HG02885 (cell line): ENCODE measurements at regions not wholly inside any gene's neighbourhood (a gene's known extent, or its start where the extent isn't known, plus 50 kb on each side); places are given as distances from the start of the nearest gene placed in this dataset.

ENCODE experiments used
- ATAC-seq: cut with Tn5 transposase; IDR thresholded peaks from one replicate; pipeline ENCODE4 v1.9.1; 2021; ENCODE audit warnings: mild to moderate bottlenecking; ENCODE audit not compliant: unreplicated experiment, poor library complexity

- no peak for ATAC-seq
Observed at GRCh38 chr9:89916001-89916597, 311.3 kb downstream of the GADD45G start.

DNA sequence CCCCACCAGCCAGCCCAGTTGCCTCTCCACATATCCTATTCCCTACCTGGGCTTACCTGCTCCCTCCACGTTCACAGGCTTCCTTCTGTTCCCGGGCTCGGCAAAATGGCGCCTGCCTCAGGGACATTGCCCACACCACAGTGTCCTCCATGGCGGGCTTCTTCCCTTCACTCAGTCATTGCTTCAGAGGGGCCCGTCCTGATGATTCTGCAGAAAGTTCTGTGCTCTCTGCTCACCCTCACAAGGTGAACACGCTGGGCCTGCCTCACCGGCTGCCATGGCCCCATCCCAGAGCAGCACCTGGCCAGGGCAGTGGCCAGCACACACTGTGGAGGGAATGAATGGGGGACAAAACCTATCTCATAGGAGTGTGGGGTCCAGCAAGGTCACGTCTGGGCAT lies 313.0 kb downstream of the GADD45G start:
- ATAC-seq, result no peak

DNA sequence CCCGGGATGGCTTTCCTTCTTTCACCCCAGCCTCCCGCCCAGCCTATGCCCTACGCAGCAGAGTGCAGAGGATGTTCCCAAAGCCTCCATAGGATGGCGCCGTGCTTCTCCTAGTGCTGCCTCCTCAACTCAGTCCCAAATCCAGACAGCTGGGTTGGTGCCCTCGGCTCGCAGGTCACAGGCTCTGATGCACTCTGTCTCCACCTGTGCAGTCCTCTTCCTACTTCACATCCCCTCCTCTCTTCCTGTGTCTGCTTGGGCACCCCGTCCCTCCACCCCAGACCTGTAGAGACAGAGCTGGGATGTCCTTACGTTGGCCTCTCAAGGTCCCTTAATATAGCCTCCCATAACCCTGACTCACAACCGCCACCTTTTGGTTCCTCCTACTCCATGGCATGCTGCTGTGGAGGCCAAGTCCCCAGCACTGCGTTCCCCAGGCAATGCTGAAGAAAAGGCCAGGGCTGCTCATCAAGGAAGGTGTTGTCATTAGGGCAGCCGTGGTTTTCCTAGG lies 314.4 kb downstream of the GADD45G start:
- ATAC-seq, result no peak

DNA sequence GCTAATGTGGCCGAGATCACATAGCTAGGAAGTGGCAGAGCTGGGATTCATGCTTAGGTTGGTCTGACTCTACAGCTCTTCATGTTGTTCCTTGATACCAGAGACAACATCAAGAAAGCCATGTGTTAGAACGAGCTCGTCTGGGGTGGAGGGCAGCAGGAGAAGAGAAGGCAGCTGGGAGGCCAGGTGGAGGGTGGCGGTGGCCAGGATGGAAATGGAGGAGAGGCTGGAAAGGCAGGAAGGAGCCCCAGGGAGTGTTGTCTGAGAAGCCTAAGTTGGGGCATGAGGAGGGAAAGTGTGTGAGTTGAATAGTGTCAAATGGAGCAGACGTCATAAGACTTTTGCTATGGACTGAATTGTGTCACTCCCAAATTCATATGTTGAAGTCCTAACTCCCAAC lies 315.3 kb downstream of the GADD45G start:
- no peak for ATAC-seq

- ATAC-seq, result no peak
Observed at GRCh38 chr9:89920951-89921350, 316.1 kb downstream of the GADD45G start.

- no peak for ATAC-seq
Observed at GRCh38 chr9:89922099-89922498, 317.3 kb downstream of the GADD45G start.

DNA sequence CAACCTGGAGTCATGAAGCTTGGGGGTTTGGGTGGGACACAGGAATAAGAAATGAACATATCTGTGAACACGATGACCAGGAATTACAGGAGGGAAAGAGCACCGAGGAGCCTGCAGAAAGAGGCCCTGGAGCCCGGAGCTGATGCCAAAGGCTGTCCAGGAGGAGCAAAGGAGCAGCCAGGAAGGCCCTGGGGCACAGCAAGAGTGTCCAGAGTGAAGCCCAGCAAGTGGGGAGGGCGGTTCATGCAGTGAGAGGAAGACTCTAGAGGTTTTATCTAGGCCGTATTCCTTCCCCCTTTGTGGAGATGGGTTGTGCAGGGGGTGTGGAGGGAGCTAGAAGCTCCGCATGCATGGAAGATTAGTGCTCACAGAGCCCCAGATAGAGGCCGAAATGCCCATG lies 318.4 kb downstream of the GADD45G start:
- no peak for ATAC-seq

DNA sequence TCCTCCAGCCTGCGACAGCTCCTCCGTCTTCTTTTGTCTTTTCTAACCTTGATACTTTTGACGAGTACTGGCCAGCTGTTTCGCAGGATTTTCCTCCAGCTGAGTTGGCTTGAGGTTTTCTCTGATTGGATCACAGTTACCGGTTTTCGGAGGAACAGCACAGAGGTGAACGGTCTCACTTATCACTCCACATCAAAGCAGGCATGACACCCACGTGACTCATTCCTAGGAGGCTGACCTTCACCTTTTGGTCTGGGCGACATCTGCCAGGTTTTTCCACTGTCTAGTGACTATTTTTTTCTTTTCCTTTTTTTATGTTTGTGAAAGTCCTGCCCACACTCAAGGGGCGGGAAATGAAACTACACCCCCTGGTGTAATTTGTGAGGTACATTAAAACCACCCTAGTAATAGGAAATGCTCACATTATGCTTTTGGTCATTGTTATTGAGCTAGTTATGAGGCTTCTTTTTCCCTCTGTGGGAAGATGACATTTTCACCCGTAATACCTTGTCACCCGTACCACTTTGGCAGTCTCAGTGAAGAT lies 319.2 kb downstream of the GADD45G start:
- no peak for ATAC-seq

DNA sequence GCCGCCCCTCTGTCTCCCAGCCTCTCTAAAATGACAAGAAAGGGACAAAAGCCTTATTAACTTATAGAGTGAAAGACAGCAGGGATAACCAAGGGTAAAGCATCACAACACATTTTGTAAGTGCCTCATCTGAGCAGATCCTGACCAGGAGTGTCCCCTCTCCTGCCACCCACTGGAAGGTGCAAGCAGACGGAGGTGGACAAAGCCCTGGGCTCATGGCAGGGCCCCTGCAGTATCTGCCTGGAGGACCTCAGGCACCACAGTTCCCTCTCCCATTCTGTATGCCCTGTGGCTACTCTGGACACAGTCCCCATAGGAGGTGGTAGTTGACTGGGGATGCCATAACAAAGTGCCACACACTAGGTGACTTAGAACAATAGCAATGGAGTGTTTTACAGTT lies 319.8 kb downstream of the GADD45G start:
- ATAC-seq, result no peak

DNA sequence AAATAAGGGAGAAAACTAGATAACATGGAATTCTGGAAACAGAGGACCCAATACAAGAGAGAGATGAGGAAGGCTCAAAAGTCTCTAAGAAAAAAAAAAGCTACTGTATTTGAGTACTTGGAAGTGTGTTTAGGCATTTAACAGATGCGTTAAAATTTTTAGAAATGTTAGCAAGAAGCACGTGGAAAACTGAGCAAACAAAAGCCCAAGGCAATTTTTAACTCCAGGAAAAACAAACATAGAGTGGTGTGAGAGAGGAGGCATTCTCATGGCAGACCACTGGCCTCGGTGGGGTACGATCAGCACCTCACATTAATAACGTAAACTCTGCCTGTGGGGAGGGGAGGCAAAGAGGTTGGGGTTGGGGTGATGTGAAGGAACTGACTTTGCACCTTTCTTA lies 321.4 kb downstream of the GADD45G start:
- ATAC-seq, result no peak

DNA sequence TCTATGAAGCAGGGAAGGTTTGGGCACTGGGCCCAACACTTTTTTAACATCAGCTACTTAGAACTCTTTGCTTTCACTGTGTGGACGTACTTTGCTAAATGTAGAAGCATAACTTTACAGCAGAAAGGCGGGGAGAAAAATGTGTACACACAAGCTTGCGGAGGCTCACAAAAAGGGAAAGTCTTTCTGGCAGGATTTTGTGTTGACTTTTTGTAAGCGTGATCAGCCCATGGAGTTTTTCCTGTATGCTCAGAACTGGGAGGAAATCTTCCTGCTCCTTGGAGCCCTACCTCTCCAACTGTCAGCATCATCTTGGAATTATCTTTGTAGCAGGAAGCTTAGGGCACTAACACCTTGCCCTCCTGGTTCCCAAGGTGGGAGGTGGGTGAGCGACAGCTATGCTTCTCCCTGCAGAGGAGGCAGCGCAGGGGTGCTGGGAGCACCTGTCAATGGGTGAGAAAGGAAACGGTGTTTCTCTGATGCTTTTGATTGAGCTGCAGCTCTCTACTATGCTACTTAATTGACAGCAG lies 321.9 kb downstream of the GADD45G start:
- ATAC-seq, result no peak

GRCh38 chr9:89928106-89928505 lies 323.3 kb downstream of the GADD45G start:
- no peak for ATAC-seq

GRCh38 chr9:89928521-89929275 lies 323.9 kb downstream of the GADD45G start:
- ATAC-seq, result no peak

GRCh38 chr9:89929315-89929672 lies 324.5 kb downstream of the GADD45G start:
- no peak for ATAC-seq

- no peak for ATAC-seq
Observed at GRCh38 chr9:89929673-89930480, 325.1 kb downstream of the GADD45G start.

GRCh38 chr9:89933578-89933977 lies 328.8 kb downstream of the GADD45G start:
- no peak for ATAC-seq

GRCh38 chr9:89935115-89935514 lies 330.3 kb downstream of the GADD45G start:
- ATAC-seq, result no peak

DNA sequence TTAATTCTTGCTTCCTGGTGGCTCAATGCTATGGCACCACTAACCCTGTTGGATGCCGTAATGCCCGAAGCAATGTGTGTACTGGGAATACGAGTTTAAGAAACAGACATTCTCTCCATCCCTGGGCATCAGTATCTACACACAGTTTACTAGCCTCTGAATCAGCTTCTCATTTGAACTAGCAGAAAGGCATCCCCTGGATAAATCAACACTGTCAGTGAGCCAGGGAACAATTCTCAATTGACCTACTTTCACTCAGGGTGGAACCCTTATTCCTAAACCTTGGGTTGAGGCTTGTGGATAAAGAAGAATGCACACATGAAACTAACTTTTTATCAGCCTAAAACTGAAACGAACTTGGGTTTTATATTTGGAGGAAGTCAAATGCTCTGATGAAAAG lies 331.0 kb downstream of the GADD45G start:
- ATAC-seq, result no peak

GRCh38 chr9:89937051-89937450 lies 332.2 kb downstream of the GADD45G start:
- no peak for ATAC-seq

DNA sequence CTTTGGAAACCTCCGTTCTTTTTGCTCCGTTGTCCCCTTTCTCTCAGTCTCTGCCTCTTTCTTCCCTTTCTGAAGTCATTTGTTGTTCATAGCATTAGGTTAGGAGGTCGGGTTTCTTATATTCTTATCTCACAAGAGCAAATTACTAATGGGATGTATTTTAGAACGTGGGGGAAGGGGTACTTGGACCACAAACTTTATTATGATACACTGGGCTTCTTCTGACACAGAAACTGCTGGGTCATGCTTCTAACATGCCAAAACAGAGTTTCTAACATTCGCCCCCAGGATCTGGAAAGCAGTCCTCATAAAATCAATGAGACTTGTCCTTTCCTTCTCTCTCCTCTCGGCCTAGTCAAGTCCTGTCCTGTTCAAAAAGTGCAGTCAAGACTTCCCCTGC lies 334.4 kb downstream of the GADD45G start:
- ATAC-seq, result no peak
